Panc1 (cell line): ENCODE measurements at regions not wholly inside any gene's neighbourhood (a gene's known extent, or its start where the extent isn't known, plus 50 kb on each side); places are given as distances from the start of the nearest gene placed in this dataset.

ENCODE experiments used
- ATAC-seq: fragments of 200-7000 bp; cut with Tn5 transposase; 2 replicates; pipeline ENCODE4 v1.9.1; 2020; ENCODE audit warnings: mild to moderate bottlenecking, moderate library complexity
- BruUV-seq: library from RNA; stranded (reverse); fragments of 400-500 nt; replicated peaks from 2 replicates; lab custom pipeline; 2021; lab: Mats Ljungman, UMichigan
- CTCF ChIA-PET: fragments of 300-600 bp; sonication (Branson Sonifier 250); formaldehyde crosslinking; loops from one replicate; lab custom pipeline; 2022; ENCODE audit warnings: antibody characterized with exemption; lab: Charles Lee
- POLR2A ChIA-PET: fragments of 300-600 bp; sonication (Branson Sonifier 250); formaldehyde crosslinking; loops from one replicate; lab custom pipeline; 2022; ENCODE audit warnings: antibody characterized with exemption; lab: Charles Lee
- DNase-seq: peaks from one replicate; pipeline ENCODE4 v3.0.0-alpha.2; 2010; ENCODE audit warnings: low read depth, low spot score
- H3K27ac ChIP-seq: 2 replicates; pipeline ENCODE4 v1.5.1; 2011; ENCODE audit warnings: mild to moderate bottlenecking, low read length, inconsistent platforms
- H3K27me3 ChIP-seq: fragments of 200-500 bp; sonication (Bioruptor generic); 2 replicates; pipeline ENCODE4 v1.6.0; 2014; ENCODE audit warnings: low read length, inconsistent platforms; ENCODE audit not compliant: control insufficient read depth, insufficient read depth
- H3K36me3 ChIP-seq: fragments of 200-500 bp; sonication (Bioruptor generic); 2 replicates; pipeline ENCODE4 v1.5.1; 2014; ENCODE audit warnings: inconsistent platforms, mild to moderate bottlenecking, low read length, moderate library complexity; ENCODE audit not compliant: control insufficient read depth, insufficient read depth
- H3K4me1 ChIP-seq: 2 replicates; pipeline ENCODE4 v1.5.1; 2011; ENCODE audit warnings: inconsistent platforms, mild to moderate bottlenecking, low read length, moderate library complexity; ENCODE audit not compliant: control insufficient read depth, insufficient read depth
- H3K4me3 ChIP-seq, 2 experiments: 2 replicates each; pipeline ENCODE4 v1.5.1; 2011 to 2012; ENCODE audit warnings: low read depth in 2 of 2, low read length in 2 of 2, mild to moderate bottlenecking in 2 of 2, inconsistent platforms in 1 of 2, moderate library complexity in 1 of 2
- H3K9me3 ChIP-seq: fragments of 200-500 bp; sonication (Bioruptor generic); 2 replicates; pipeline ENCODE4 v1.5.1; 2014; ENCODE audit warnings: low read depth, mild to moderate bottlenecking, inconsistent platforms, low read length, moderate library complexity; ENCODE audit not compliant: control insufficient read depth, insufficient read depth
- POLR2AphosphoS5 ChIP-seq: IDR thresholded peaks from 2 replicates; pipeline ENCODE4 v1.6.1; 2012; ENCODE audit warnings: mild to moderate bottlenecking, low read depth, low read length, moderate library complexity
- SIN3A ChIP-seq: IDR thresholded peaks from 2 replicates; pipeline ENCODE4 v1.6.1; 2012; ENCODE audit warnings: low read depth, mild to moderate bottlenecking, low read length, moderate library complexity, borderline replicate concordance; ENCODE audit not compliant: insufficient read depth
- TCF7L2 ChIP-seq: IDR thresholded peaks from 2 replicates; pipeline ENCODE4 v1.6.1; 2011; ENCODE audit warnings: mild to moderate bottlenecking, low read depth, low read length, inconsistent platforms
- in situ Hi-C: cut with HindIII; loops from 2 replicates; pipeline ENCODE4 v1.10.0; 2016; ENCODE audit warnings: low sequenced_read_pairs, low pct_unique_long_range_greater_than_20kb
- intact Hi-C: fragments of 100-400 bp; cut with micrococcal nuclease; formaldehyde crosslinking; loops from one replicate; pipeline ENCODE4 v1.10.0; 2022; ENCODE audit not compliant: unreplicated experiment
- TF ChIP-seq, protein P1 (sequence below), 2 experiments: IDR thresholded peaks; 2 replicates each; pipeline ENCODE4 v1.6.1; 2011 to 2012; ENCODE audit warnings: low read depth in 2 of 2, control low read depth in 1 of 2, low read length in 1 of 2, mild to moderate bottlenecking in 1 of 2, moderate library complexity in 1 of 2; ENCODE audit not compliant: insufficient read depth in 1 of 2
- TF ChIP-seq, protein P2 (sequence below): fragments of 450-650 bp; IDR thresholded peaks from 2 replicates; pipeline ENCODE4 v1.5.1; 2017; ENCODE audit warnings: mild to moderate bottlenecking

DNA sequence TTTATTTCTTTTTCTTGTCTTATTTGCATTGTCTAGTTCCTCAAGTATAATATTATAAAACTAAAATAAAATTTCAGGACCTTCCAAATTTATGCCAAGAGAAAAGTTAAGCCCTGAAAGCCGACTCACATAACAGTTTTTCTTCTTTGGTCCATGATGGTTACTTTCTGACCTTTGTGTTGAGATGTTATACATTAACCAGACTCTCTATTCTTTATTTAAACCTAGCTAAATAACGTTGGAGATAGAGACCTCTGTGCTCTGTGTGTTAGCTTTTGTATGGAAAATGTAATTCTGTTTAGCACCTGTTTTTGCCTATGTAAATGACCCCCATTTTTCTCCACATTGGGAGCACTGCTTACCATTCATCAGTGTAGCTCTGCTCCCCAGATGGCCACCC is 352.4 kb downstream of the CD109 start:
- TF ChIP-seq SIN3A (no peak), TCF7L2 (no peak), POLR2AphosphoS5 (no peak)
- TF ChIP-seq, protein P1, sequence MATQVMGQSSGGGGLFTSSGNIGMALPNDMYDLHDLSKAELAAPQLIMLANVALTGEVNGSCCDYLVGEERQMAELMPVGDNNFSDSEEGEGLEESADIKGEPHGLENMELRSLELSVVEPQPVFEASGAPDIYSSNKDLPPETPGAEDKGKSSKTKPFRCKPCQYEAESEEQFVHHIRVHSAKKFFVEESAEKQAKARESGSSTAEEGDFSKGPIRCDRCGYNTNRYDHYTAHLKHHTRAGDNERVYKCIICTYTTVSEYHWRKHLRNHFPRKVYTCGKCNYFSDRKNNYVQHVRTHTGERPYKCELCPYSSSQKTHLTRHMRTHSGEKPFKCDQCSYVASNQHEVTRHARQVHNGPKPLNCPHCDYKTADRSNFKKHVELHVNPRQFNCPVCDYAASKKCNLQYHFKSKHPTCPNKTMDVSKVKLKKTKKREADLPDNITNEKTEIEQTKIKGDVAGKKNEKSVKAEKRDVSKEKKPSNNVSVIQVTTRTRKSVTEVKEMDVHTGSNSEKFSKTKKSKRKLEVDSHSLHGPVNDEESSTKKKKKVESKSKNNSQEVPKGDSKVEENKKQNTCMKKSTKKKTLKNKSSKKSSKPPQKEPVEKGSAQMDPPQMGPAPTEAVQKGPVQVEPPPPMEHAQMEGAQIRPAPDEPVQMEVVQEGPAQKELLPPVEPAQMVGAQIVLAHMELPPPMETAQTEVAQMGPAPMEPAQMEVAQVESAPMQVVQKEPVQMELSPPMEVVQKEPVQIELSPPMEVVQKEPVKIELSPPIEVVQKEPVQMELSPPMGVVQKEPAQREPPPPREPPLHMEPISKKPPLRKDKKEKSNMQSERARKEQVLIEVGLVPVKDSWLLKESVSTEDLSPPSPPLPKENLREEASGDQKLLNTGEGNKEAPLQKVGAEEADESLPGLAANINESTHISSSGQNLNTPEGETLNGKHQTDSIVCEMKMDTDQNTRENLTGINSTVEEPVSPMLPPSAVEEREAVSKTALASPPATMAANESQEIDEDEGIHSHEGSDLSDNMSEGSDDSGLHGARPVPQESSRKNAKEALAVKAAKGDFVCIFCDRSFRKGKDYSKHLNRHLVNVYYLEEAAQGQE (IDR thresholded peaks at IDR 0.05; ENCODE audit: insufficient read depth in 1 of 2, low read depth in 2 of 2, low read length in 1 of 2) = no peak
- TF ChIP-seq, protein P2, sequence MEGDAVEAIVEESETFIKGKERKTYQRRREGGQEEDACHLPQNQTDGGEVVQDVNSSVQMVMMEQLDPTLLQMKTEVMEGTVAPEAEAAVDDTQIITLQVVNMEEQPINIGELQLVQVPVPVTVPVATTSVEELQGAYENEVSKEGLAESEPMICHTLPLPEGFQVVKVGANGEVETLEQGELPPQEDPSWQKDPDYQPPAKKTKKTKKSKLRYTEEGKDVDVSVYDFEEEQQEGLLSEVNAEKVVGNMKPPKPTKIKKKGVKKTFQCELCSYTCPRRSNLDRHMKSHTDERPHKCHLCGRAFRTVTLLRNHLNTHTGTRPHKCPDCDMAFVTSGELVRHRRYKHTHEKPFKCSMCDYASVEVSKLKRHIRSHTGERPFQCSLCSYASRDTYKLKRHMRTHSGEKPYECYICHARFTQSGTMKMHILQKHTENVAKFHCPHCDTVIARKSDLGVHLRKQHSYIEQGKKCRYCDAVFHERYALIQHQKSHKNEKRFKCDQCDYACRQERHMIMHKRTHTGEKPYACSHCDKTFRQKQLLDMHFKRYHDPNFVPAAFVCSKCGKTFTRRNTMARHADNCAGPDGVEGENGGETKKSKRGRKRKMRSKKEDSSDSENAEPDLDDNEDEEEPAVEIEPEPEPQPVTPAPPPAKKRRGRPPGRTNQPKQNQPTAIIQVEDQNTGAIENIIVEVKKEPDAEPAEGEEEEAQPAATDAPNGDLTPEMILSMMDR = no peak
- Histone ChIP-seq H3K36me3 (no peaks in the 10 kb centered on the region; the same call in 1 of the 2 replicates), H3K4me1 (no peaks in the 10 kb centered on the region), H3K27ac (no peak overlapping the region), H3K4me3 (no peak overlapping the region), H3K9me3 (no peaks in the 10 kb centered on the region), H3K27me3 (no peaks in the 10 kb centered on the region)
- intact Hi-C loops = no loop called here
- ATAC-seq (no peak), DNase-seq (no peak)
- no TSS peak for BruUV-seq
- ChIA-PET CTCF (no interaction called here), POLR2A (no interaction called here)
- in situ Hi-C loops = no loop called here

DNA sequence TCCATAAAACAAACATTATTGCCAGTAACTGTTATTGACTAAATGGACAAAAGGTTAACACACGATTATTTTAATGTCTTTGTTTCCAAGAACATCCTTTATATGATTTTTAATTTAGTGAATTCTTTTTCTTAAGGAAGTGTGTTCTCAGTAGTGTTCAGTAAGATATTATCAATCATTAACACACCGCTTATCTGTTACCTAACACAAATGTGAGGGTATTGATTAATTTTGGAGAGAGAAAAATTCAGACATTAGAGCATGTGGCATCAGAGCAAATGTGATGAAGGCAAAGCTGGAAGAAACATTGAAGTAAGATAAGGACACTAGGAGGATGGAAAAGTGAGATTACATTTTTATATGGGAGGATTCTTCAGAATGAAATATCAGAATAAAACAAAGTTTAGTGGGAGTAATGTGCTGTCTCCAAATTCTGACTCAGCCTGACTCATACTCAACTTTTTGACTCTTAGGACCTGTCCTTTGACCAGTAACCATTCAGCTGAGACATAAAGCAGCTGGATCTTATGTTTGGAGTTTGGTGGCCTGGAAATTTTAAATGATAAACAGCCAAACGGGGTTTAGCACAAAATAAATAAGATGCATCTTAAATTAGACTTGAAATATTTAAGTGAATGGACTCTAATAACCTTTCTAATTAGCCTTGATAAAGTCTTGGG is 348.6 kb downstream of the CD109 start:
- Histone ChIP-seq H3K4me1 (no peaks in the 10 kb centered on the region), H3K27me3 (no peaks in the 10 kb centered on the region), H3K36me3 (no peaks in the 10 kb centered on the region; the same call in 1 of the 2 replicates), H3K4me3 (no peak overlapping the region), H3K27ac (no peak overlapping the region), H3K9me3 (no peaks in the 10 kb centered on the region)
- CTCF ChIA-PET = no interaction called here
- intact Hi-C loops = no loop called here
- TF ChIP-seq TCF7L2 = no peak
- TF ChIP-seq POLR2AphosphoS5 = no peak
- TF ChIP-seq, protein P1 (IDR thresholded peaks at IDR 0.05; ENCODE audit: insufficient read depth in 1 of 2, low read depth in 2 of 2, low read length in 1 of 2) = no peak
- no peak for TF ChIP-seq SIN3A
- TF ChIP-seq, protein P2 = no peak
- BruUV-seq = no TSS peak
- in situ Hi-C loops = no loop called here
- ATAC-seq = no peak
- POLR2A ChIA-PET = no interaction called here
- DNase-seq = no peak
